ENCODE measurements at regions not wholly inside any gene's neighbourhood (a gene's known extent, or its start where the extent isn't known, plus 50 kb on each side); places are given as distances from the start of the nearest gene placed in this dataset.
A peak's percentile ranks its signal among the peaks of the same experiment; 100 is the strongest.
"Not testable (repeated sequence)": the region's sequence is repeated elsewhere in the genome, so short reads cannot be mapped to it uniquely, and the experiment has no call there.

- no peaks in the 10 kb centered on the region for H3K9me3 Mint-ChIP-seq
- no peak overlapping the region for H3K27ac Mint-ChIP-seq
- H3K27me3 Mint-ChIP-seq = no peaks in the 10 kb centered on the region
- H3K4me3 Mint-ChIP-seq = no peak overlapping the region
- H3K36me3 Mint-ChIP-seq = no peaks in the 10 kb centered on the region
- H3K4me1 Mint-ChIP-seq = peaks cover 20% of the 10 kb centered on the region
- ATAC-seq = no peak
Measured at GRCh38 chr13:50255639-50256038, 240.4 kb downstream of the KCNRG start.

- ATAC-seq, H3K27me3 Mint-ChIP-seq, H3K27ac Mint-ChIP-seq, H3K36me3 Mint-ChIP-seq, H3K9me3 Mint-ChIP-seq, H3K4me3 Mint-ChIP-seq: not testable (repeated sequence)
- peaks cover 25% of the 10 kb centered on the region for H3K4me1 Mint-ChIP-seq
Measured at GRCh38 chr13:50256536-50257321, 241.5 kb downstream of the KCNRG start.

- no peaks in the 10 kb centered on the region for H3K36me3 Mint-ChIP-seq
- H3K27ac Mint-ChIP-seq = no peak overlapping the region
- H3K9me3 Mint-ChIP-seq = no peaks in the 10 kb centered on the region
- peaks cover 27% of the 10 kb centered on the region for H3K4me1 Mint-ChIP-seq
- ATAC-seq = peak; percentile 54
- H3K27me3 Mint-ChIP-seq = no peaks in the 10 kb centered on the region
- no peak overlapping the region for H3K4me3 Mint-ChIP-seq
Measured at GRCh38 chr13:50257646-50258045, 242.4 kb downstream of the KCNRG start.

GRCh38 chr13:50261130-50261901 lies 246.1 kb downstream of the KCNRG start:
- no peak overlapping the region for H3K4me3 Mint-ChIP-seq
- no peaks in the 10 kb centered on the region for H3K36me3 Mint-ChIP-seq
- no peaks in the 10 kb centered on the region for H3K9me3 Mint-ChIP-seq
- H3K4me1 Mint-ChIP-seq = peaks cover 22% of the 10 kb centered on the region
- H3K27ac Mint-ChIP-seq = no peak overlapping the region
- H3K27me3 Mint-ChIP-seq = no peaks in the 10 kb centered on the region
- peak; percentile 75 for ATAC-seq

GRCh38 chr13:50267066-50267465 lies 251.8 kb downstream of the KCNRG start:
- Mint-ChIP-seq H3K9me3 (no peaks in the 10 kb centered on the region), H3K27ac (no peak overlapping the region), H3K4me1 (peaks cover 10% of the 10 kb centered on the region), H3K4me3 (no peak overlapping the region), H3K27me3 (peaks cover 3% of the 10 kb centered on the region), H3K36me3 (peaks cover 6% of the 10 kb centered on the region)
- ATAC-seq = no peak

GRCh38 chr13:50267917-50268316 lies 252.7 kb downstream of the KCNRG start:
- no peak for ATAC-seq
- H3K9me3 Mint-ChIP-seq = no peaks in the 10 kb centered on the region
- H3K4me1 Mint-ChIP-seq = peaks cover 10% of the 10 kb centered on the region
- no peak overlapping the region for H3K4me3 Mint-ChIP-seq
- no peak overlapping the region for H3K27ac Mint-ChIP-seq
- peaks cover 6% of the 10 kb centered on the region for H3K36me3 Mint-ChIP-seq
- H3K27me3 Mint-ChIP-seq = peaks cover 9% of the 10 kb centered on the region

- no peak overlapping the region for H3K4me3 Mint-ChIP-seq
- no peaks in the 10 kb centered on the region for H3K9me3 Mint-ChIP-seq
- peaks cover 10% of the 10 kb centered on the region for H3K4me1 Mint-ChIP-seq
- ATAC-seq = no peak
- H3K27ac Mint-ChIP-seq = no peak overlapping the region
- peaks cover 6% of the 10 kb centered on the region for H3K36me3 Mint-ChIP-seq
- H3K27me3 Mint-ChIP-seq = peaks cover 9% of the 10 kb centered on the region
Measured at GRCh38 chr13:50268500-50268899, 253.3 kb downstream of the KCNRG start.

- no peak for ATAC-seq
Measured at GRCh38 chr13:50274181-50274580, 258.9 kb downstream of the KCNRG start.

GRCh38 chr13:50275392-50276063 lies 260.3 kb downstream of the KCNRG start:
- ATAC-seq = no peak

More at GRCh38 chr13:50274181-50274580, 258.9 kb downstream of the KCNRG start:
- Mint-ChIP-seq H3K36me3 (peaks cover 6% of the 10 kb centered on the region), H3K27ac (no peak overlapping the region), H3K9me3 (no peaks in the 10 kb centered on the region), H3K4me3 (no peak overlapping the region), H3K27me3 (peaks cover 9% of the 10 kb centered on the region), H3K4me1 (peaks cover 10% of the 10 kb centered on the region)

GRCh38 chr13:50276550-50276949 lies 261.3 kb downstream of the KCNRG start:
- Mint-ChIP-seq H3K9me3 (peaks cover 3% of the 10 kb centered on the region), H3K36me3 (no peaks in the 10 kb centered on the region), H3K27ac (no peak overlapping the region), H3K27me3 (peaks cover 9% of the 10 kb centered on the region), H3K4me3 (no peak overlapping the region), H3K4me1 (no peaks in the 10 kb centered on the region)
- no peak for ATAC-seq

More at GRCh38 chr13:50275392-50276063, 260.3 kb downstream of the KCNRG start:
- H3K4me1 Mint-ChIP-seq = peaks cover 8% of the 10 kb centered on the region
- no peaks in the 10 kb centered on the region for H3K9me3 Mint-ChIP-seq
- H3K36me3 Mint-ChIP-seq = peaks cover 6% of the 10 kb centered on the region
- peaks cover 9% of the 10 kb centered on the region for H3K27me3 Mint-ChIP-seq
- H3K27ac Mint-ChIP-seq = no peak overlapping the region
- H3K4me3 Mint-ChIP-seq = no peak overlapping the region

- no peak for ATAC-seq
- peaks cover 2% of the 10 kb centered on the region for H3K36me3 Mint-ChIP-seq
- H3K27me3 Mint-ChIP-seq = peaks cover 5% of the 10 kb centered on the region
- H3K9me3 Mint-ChIP-seq = peaks cover 3% of the 10 kb centered on the region
- H3K4me1 Mint-ChIP-seq = no peaks in the 10 kb centered on the region
- H3K4me3 Mint-ChIP-seq = no peak overlapping the region
- H3K27ac Mint-ChIP-seq = no peak overlapping the region
Measured at GRCh38 chr13:50277127-50277526, 261.9 kb downstream of the KCNRG start.

GRCh38 chr13:50277906-50278305 lies 262.7 kb downstream of the KCNRG start:
- Mint-ChIP-seq H3K9me3 (peaks cover 9% of the 10 kb centered on the region), H3K4me3 (no peak overlapping the region), H3K4me1 (no peaks in the 10 kb centered on the region), H3K36me3 (peaks cover 7% of the 10 kb centered on the region), H3K27ac (no peak overlapping the region), H3K27me3 (no peaks in the 10 kb centered on the region)
- no peak for ATAC-seq

GRCh38 chr13:50280441-50280937 lies 265.2 kb downstream of the KCNRG start:
- Mint-ChIP-seq H3K27me3 (no peaks in the 10 kb centered on the region), H3K9me3 (peaks cover 9% of the 10 kb centered on the region), H3K36me3 (peaks cover 11% of the 10 kb centered on the region), H3K27ac (no peak overlapping the region), H3K4me1 (peaks cover 16% of the 10 kb centered on the region), H3K4me3 (no peak overlapping the region)
- no peak for ATAC-seq

- Mint-ChIP-seq H3K27me3 (no peaks in the 10 kb centered on the region), H3K27ac (no peak overlapping the region), H3K36me3 (peaks cover 11% of the 10 kb centered on the region), H3K9me3 (peaks cover 9% of the 10 kb centered on the region), H3K4me1 (peaks cover 23% of the 10 kb centered on the region), H3K4me3 (no peak overlapping the region)
- ATAC-seq = no peak
Measured at GRCh38 chr13:50282016-50282415, 266.8 kb downstream of the KCNRG start.

GRCh38 chr13:50283017-50283416 lies 267.8 kb downstream of the KCNRG start:
- H3K36me3 Mint-ChIP-seq = peaks cover 11% of the 10 kb centered on the region
- H3K4me1 Mint-ChIP-seq = peaks cover 23% of the 10 kb centered on the region
- no peak overlapping the region for H3K27ac Mint-ChIP-seq
- ATAC-seq = no peak
- peaks cover 9% of the 10 kb centered on the region for H3K9me3 Mint-ChIP-seq
- H3K27me3 Mint-ChIP-seq = no peaks in the 10 kb centered on the region
- no peak overlapping the region for H3K4me3 Mint-ChIP-seq
